Ascending aorta (tissue), 2 donors: ENCODE measurements at regions not wholly inside any gene's neighbourhood (a gene's known extent, or its start where the extent isn't known, plus 50 kb on each side); places are given as distances from the start of the nearest gene placed in this dataset.

Experiments
- DNase-seq, 2 donors: peaks; one replicate each; pipeline ENCODE4 v3.0.0-alpha.2; 2019; ENCODE audit warnings: low spot score in 2 of 2
- H3K27ac ChIP-seq, 2 donors: fragments of 200-600 bp; sonication (generic); one replicate each; pipeline ENCODE4 v1.5.1; 2016 to 2017; ENCODE audit warnings: mild to moderate bottlenecking in 1 of 2
- H3K27me3 ChIP-seq: fragments of 200-600 bp; sonication (generic); one replicate; pipeline ENCODE4 v1.5.1; 2017
- H3K36me3 ChIP-seq, 2 donors: fragments of 200-600 bp; sonication (generic); one replicate each; pipeline ENCODE4 v1.5.1; 2016
- H3K4me1 ChIP-seq, 2 donors: fragments of 200-600 bp; sonication (generic); one replicate each; pipeline ENCODE4 v1.5.1; 2016 to 2017; ENCODE audit warnings: mild to moderate bottlenecking in 1 of 2
- H3K4me3 ChIP-seq, 2 donors: fragments of 200-600 bp; sonication (generic); one replicate each; pipeline ENCODE4 v1.5.1; 2016 to 2017; ENCODE audit warnings: mild to moderate bottlenecking in 1 of 2
- H3K9me3 ChIP-seq, 2 donors: fragments of 200-600 bp; sonication (generic); one replicate each; pipeline ENCODE4 v1.5.1; 2016
- CTCF ChIP-seq, 3 experiments: fragments of 200-600 bp in 2 of 3; fragments of 450-650 bp in 1 of 3; sonication (generic) in 2 of 3; IDR thresholded peaks; one replicate each; pipeline ENCODE4 v1.5.1; 2016 to 2019; ENCODE audit warnings: antibody characterized with exemption in 3 of 3, mild to moderate bottlenecking in 1 of 3, moderate library complexity in 1 of 3
- intact Hi-C: fragments of 100-400 bp; cut with DNase I; formaldehyde crosslinking; loops from one replicate; pipeline ENCODE4 v1.15.1; 2023

GRCh38 chr10:120741396-120741795 lies 109.8 kb upstream of the WDR11 start:
- H3K9me3 ChIP-seq = no peaks in the 10 kb centered on the region
- DNase-seq = no peak
- no peak overlapping the region for H3K27ac ChIP-seq
- H3K4me1 ChIP-seq = no peaks in the 10 kb centered on the region
- TF ChIP-seq CTCF (IDR thresholded peaks at IDR 0.05) = no peak
- intact Hi-C loops = no loop called here
- no peak overlapping the region for H3K4me3 ChIP-seq
- no peaks in the 10 kb centered on the region for H3K36me3 ChIP-seq
- H3K27me3 ChIP-seq = no peaks in the 10 kb centered on the region

GRCh38 chr10:120742373-120742772 lies 108.8 kb upstream of the WDR11 start:
- Histone ChIP-seq H3K36me3 (no peaks in the 10 kb centered on the region), H3K27ac (no peak overlapping the region), H3K4me1 (no peaks in the 10 kb centered on the region), H3K27me3 (no peaks in the 10 kb centered on the region), H3K4me3 (no peak overlapping the region), H3K9me3 (no peaks in the 10 kb centered on the region)
- no peak for DNase-seq
- intact Hi-C loops = no loop called here
- no peak for TF ChIP-seq CTCF (IDR thresholded peaks at IDR 0.05)

GRCh38 chr10:120744040-120744439 lies 107.1 kb upstream of the WDR11 start:
- no peak for DNase-seq
- H3K27ac ChIP-seq = no peak overlapping the region
- no peak for TF ChIP-seq CTCF (IDR thresholded peaks at IDR 0.05)
- H3K4me3 ChIP-seq = no peak overlapping the region
- no peaks in the 10 kb centered on the region for H3K36me3 ChIP-seq
- intact Hi-C loops = no loop called here
- H3K27me3 ChIP-seq = no peaks in the 10 kb centered on the region
- no peaks in the 10 kb centered on the region for H3K9me3 ChIP-seq
- no peaks in the 10 kb centered on the region for H3K4me1 ChIP-seq

- Histone ChIP-seq H3K4me3 (no peak overlapping the region), H3K27ac (no peak overlapping the region), H3K36me3 (no peaks in the 10 kb centered on the region), H3K27me3 (no peaks in the 10 kb centered on the region), H3K4me1 (no peaks in the 10 kb centered on the region), H3K9me3 (no peaks in the 10 kb centered on the region)
- DNase-seq = no peak
- TF ChIP-seq CTCF (IDR thresholded peaks at IDR 0.05) = no peak
- intact Hi-C loops = no loop called here
Measured at GRCh38 chr10:120746001-120746777, 105.0 kb upstream of the WDR11 start.

GRCh38 chr10:120748519-120748918 lies 102.6 kb upstream of the WDR11 start:
- Histone ChIP-seq H3K4me1 (no peaks in the 10 kb centered on the region), H3K4me3 (no peak overlapping the region), H3K36me3 (no peaks in the 10 kb centered on the region), H3K27me3 (no peaks in the 10 kb centered on the region), H3K9me3 (no peaks in the 10 kb centered on the region), H3K27ac (no peak overlapping the region)
- intact Hi-C loops = no loop called here
- no peak for DNase-seq
- no peak for TF ChIP-seq CTCF (IDR thresholded peaks at IDR 0.05)

- Histone ChIP-seq H3K27me3 (no peaks in the 10 kb centered on the region), H3K4me3 (no peak overlapping the region), H3K36me3 (no peaks in the 10 kb centered on the region), H3K9me3 (no peaks in the 10 kb centered on the region), H3K27ac (no peak overlapping the region), H3K4me1 (no peaks in the 10 kb centered on the region)
- intact Hi-C loops = no loop called here
- no peak for TF ChIP-seq CTCF (IDR thresholded peaks at IDR 0.05)
- DNase-seq = no peak
Measured at GRCh38 chr10:120749072-120749471, 102.1 kb upstream of the WDR11 start.
